Transverse colon (tissue), 4 donors: ENCODE measurements at regions not wholly inside any gene's neighbourhood (a gene's known extent, or its start where the extent isn't known, plus 50 kb on each side); places are given as distances from the start of the nearest gene placed in this dataset.

ENCODE experiments used
- DNase-seq: peaks from one replicate; pipeline ENCODE4 v3.0.0-alpha.2; 2019
- H3K27ac ChIP-seq, 4 donors: fragments of 200-600 bp; sonication (generic); 2 replicates each; pipeline ENCODE4 v1.5.1; 2016 to 2018; ENCODE audit warnings: inconsistent platforms in 4 of 4
- H3K27me3 ChIP-seq: fragments of 200-600 bp; sonication (generic); 2 replicates; pipeline ENCODE4 v1.5.1; 2017; ENCODE audit warnings: inconsistent platforms
- H3K36me3 ChIP-seq, 4 donors: fragments of 200-600 bp; sonication (generic); 2 replicates each; pipeline ENCODE4 v1.5.1; 2017 to 2019; ENCODE audit warnings: inconsistent platforms in 4 of 4
- H3K4me1 ChIP-seq, 4 donors: fragments of 200-600 bp; sonication (generic); 2 replicates each; pipeline ENCODE4 v1.5.1; 2017 to 2020; ENCODE audit warnings: inconsistent platforms in 4 of 4
- H3K4me3 ChIP-seq, 4 donors: fragments of 200-600 bp; sonication (generic); 1 replicate in 1 of 4; 2 replicates in 3 of 4; pipeline versions ENCODE4 v1.5.1 to v1.6.1; 2017 to 2019; ENCODE audit warnings: inconsistent platforms in 4 of 4
- H3K9me3 ChIP-seq, 2 donors: fragments of 200-600 bp; sonication (generic); 2 replicates each; pipeline ENCODE4 v1.5.1; 2017 to 2019; ENCODE audit warnings: inconsistent platforms in 2 of 2
- CTCF ChIP-seq, 5 experiments: fragments of 200-600 bp in 3 of 5; fragments of 450-650 bp in 2 of 5; sonication (generic) in 3 of 5; IDR thresholded peaks; 1 replicate in 2 of 5; 2 replicates in 3 of 5; pipeline ENCODE4 v1.5.1; 2016 to 2017; ENCODE audit warnings: antibody characterized with exemption in 5 of 5, inconsistent platforms in 3 of 5, mild to moderate bottlenecking in 2 of 5, moderate library complexity in 1 of 5
- EP300 ChIP-seq: sonication (generic); formaldehyde crosslinking; IDR thresholded peaks from one replicate; pipeline ENCODE4 v1.6.1; 2017; ENCODE audit warnings: antibody characterized with exemption, low read depth
- POLR2A ChIP-seq: fragments of 450-650 bp; IDR thresholded peaks from one replicate; pipeline ENCODE4 v1.6.1; 2016; ENCODE audit warnings: antibody characterized with exemption, mild to moderate bottlenecking, moderate library complexity
- POLR2AphosphoS5 ChIP-seq, 3 donors: sonication (generic); formaldehyde crosslinking; IDR thresholded peaks; one replicate each; pipeline ENCODE4 v1.6.1; 2016; ENCODE audit warnings: antibody characterized with exemption in 3 of 3
- WGBS, 2 donors: methylation state at CpG; one replicate each; pipeline ENCODE4 v1.1.5; 2018; ENCODE audit warnings: low coverage in 1 of 2; 5-methylcytosine and 5-hydroxymethylcytosine counted together
- in situ Hi-C, 4 donors: fragments of 200-750 bp; cut with MboI; loops; one replicate each; pipeline versions ENCODE4 v1.15.0 to v1.15.1; 2017; ENCODE audit warnings: low sequenced_read_pairs in 3 of 4, low pct_ligation_motif_present in 1 of 4, low pct_unique_long_range_greater_than_20kb in 1 of 4
- intact Hi-C: fragments of 100-400 bp; cut with DNase I; formaldehyde crosslinking; loops from one replicate; pipeline ENCODE4 v1.15.1; 2023; ENCODE audit warnings: low total_unique reads

- DNase-seq = no peak
- Histone ChIP-seq H3K4me1 (no peaks in the 10 kb centered on the region), H3K4me3 (no peak overlapping the region), H3K36me3 (no peaks in the 10 kb centered on the region), H3K27ac (no peak overlapping the region), H3K9me3 (no peaks in the 10 kb centered on the region), H3K27me3 (no peaks in the 10 kb centered on the region)
- in situ Hi-C loops (no loop called here), intact Hi-C loops (no loop called here)
- TF ChIP-seq CTCF (IDR thresholded peaks at IDR 0.05) = no peak
- TF ChIP-seq POLR2AphosphoS5 (IDR thresholded peaks at IDR 0.05) = no peak
- 71 to 75% methylated on average over 8 to 14 of the region's 14 CpGs for WGBS, 2 donors
Observed at GRCh38 chr6:10084111-10084986, 330.5 kb downstream of the TFAP2A start.

- no peaks in the 10 kb centered on the region for H3K36me3 ChIP-seq
- intact Hi-C loops (no loop called here), in situ Hi-C loops (no loop called here)
- no peaks in the 10 kb centered on the region for H3K4me1 ChIP-seq
- no peak overlapping the region for H3K27ac ChIP-seq
- TF ChIP-seq EP300 (no peak), CTCF (IDR thresholded peaks at IDR 0.05) (no peak), POLR2AphosphoS5 (IDR thresholded peaks at IDR 0.05) (no peak), POLR2A (no peak)
- no peak overlapping the region for H3K4me3 ChIP-seq
- no peak for DNase-seq
- H3K27me3 ChIP-seq = no peaks in the 10 kb centered on the region
- WGBS, 2 donors = 51 to 67% methylated on average over 1 of the region's 1 CpG
- no peaks in the 10 kb centered on the region for H3K9me3 ChIP-seq
Observed at GRCh38 chr6:10082385-10082784, 332.5 kb downstream of the TFAP2A start.

GRCh38 chr6:10081957-10082356, 332.9 kb downstream of the TFAP2A start:
- no peaks in the 10 kb centered on the region for H3K36me3 ChIP-seq
- intact Hi-C loops (no loop called here), in situ Hi-C loops (no loop called here)
- no peaks in the 10 kb centered on the region for H3K9me3 ChIP-seq
- no peaks in the 10 kb centered on the region for H3K27me3 ChIP-seq
- no peak for DNase-seq
- 81 to 86% methylated on average over 1 of the region's 1 CpG for WGBS, 2 donors
- H3K4me3 ChIP-seq = no peak overlapping the region
- no peak for TF ChIP-seq POLR2A
- TF ChIP-seq CTCF (IDR thresholded peaks at IDR 0.05) = no peak
- no peak for TF ChIP-seq POLR2AphosphoS5 (IDR thresholded peaks at IDR 0.05)
- H3K27ac ChIP-seq = no peak overlapping the region
- no peaks in the 10 kb centered on the region for H3K4me1 ChIP-seq

GRCh38 chr6:10081075-10081474, 333.8 kb downstream of the TFAP2A start:
- Histone ChIP-seq H3K9me3 (no peaks in the 10 kb centered on the region), H3K27ac (no peak overlapping the region), H3K27me3 (no peaks in the 10 kb centered on the region), H3K36me3 (no peaks in the 10 kb centered on the region), H3K4me1 (no peaks in the 10 kb centered on the region), H3K4me3 (no peak overlapping the region)
- intact Hi-C loops (no loop called here), in situ Hi-C loops (no loop called here)
- WGBS, 2 donors = 83 to 95% methylated on average over 4 to 6 of the region's 6 CpGs
- TF ChIP-seq POLR2AphosphoS5 (IDR thresholded peaks at IDR 0.05) = no peak
- no peak for TF ChIP-seq EP300
- TF ChIP-seq CTCF (IDR thresholded peaks at IDR 0.05) = no peak
- TF ChIP-seq POLR2A = no peak
- no peak for DNase-seq
